ENCODE measurements at regions not wholly inside any gene's neighbourhood (a gene's known extent, or its start where the extent isn't known, plus 50 kb on each side); places are given as distances from the start of the nearest gene placed in this dataset.
"Not testable (repeated sequence)": the region's sequence is repeated elsewhere in the genome, so short reads cannot be mapped to it uniquely, and the experiment has no call there.

- peak; percentile 15 for DNase-seq (ENCODE audit: low spot score)
These were observed 127.4 kb upstream of the ANO5 start for GRCh38 chr11:22065472-22065871.

DNA sequence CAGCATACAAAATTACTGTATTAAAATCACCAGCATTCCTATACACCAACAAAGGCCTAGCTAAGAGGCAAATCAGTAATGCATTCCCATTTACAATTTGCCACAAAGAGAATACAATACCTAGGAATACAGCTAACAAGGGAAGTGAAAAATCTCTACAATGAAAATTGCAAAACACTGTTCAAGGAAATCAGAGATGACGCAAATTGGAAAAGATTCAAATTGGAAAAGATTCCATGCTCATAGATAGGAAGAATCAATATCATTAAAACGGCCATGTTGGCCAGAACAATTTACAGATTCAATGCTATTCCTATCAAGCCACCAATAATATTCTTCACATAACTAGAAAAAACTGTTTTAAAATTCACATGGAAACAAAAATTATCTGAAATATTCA lies 123.0 kb upstream of the ANO5 start:
- DNase-seq (ENCODE audit: low spot score): no peak

GRCh38 chr11:22076271-22076930 lies 116.5 kb upstream of the ANO5 start:
- DNase-seq (ENCODE audit: low spot score): no peak

GRCh38 chr11:22078063-22078462 lies 114.8 kb upstream of the ANO5 start:
- no peak for DNase-seq (ENCODE audit: low spot score)

DNA sequence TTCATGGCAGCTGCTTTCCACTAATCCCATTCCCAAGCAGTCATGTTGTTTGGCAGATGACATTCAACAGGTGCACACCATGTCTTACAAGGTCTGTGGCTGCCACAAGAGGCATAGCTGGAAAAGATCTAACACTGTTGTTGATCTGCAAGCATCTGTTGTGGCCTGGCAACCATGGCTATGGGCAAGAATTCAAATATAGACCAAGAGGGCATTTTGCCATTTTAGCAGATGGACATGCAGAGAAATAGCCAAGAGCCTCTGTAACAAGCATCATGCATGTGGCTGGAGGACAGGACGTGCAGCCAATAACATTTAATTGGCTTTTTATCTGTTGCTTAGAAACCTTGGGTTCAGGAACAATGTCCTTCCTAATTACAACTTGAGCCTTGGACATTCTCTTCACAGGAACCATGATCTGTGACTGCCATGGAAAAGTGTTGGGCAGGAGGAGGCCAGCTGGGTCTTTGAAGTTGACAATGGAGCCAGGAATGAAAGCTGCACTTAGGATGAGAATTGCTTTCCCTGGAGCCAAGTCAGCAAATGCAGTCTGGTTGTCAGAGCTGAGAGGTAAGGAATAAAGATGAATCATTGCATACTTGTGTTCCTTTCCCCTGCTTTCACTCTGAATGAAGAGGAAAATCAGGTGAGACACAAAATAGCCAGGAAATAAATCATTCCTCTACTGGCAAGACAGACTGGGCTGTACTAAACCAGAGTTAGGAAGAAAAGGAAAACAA lies 113.6 kb upstream of the ANO5 start:
- DNase-seq (ENCODE audit: low spot score): no peak

DNA sequence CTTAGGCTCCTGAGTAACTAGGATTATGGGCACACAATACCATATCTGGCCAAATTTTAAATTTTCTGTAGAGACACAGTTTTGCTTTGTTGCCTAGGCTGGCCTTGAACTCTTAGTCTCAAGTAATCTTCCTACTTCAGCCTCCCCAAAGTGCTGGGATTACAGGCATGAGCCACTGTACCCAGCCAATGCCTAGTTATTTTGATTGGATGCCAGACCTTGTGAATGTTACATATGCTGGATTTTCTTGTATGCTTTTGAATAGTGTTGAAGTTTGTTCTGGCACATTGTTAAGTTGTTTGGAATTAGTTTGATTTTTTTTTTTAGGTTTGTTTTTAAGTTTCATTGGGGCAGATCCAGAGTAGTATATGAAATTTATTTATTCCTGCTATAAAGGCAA lies 110.7 kb upstream of the ANO5 start:
- no peak for DNase-seq (ENCODE audit: low spot score)

GRCh38 chr11:22082788-22083187 lies 110.1 kb upstream of the ANO5 start:
- no peak for DNase-seq (ENCODE audit: low spot score)

DNA sequence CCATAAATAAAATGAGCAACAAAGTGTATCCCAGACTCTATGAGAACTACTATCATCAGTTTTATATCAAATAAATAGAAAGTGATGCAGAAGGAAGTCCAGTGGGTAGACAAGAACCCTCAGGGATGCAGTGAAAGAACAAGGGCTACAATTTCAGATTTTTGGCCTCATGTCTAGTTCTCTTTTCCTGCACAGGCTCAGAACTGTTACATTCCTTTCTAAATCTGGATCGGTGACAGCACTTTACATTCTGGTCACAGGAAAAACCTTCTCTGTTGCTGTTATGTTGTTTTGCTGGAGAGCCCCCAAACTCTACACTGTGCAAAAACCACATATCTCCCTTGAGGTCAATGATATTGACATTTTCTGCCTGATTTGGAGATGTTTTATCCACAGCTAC lies 108.8 kb upstream of the ANO5 start:
- DNase-seq (ENCODE audit: low spot score): no peak

GRCh38 chr11:22084564-22084963 lies 108.3 kb upstream of the ANO5 start:
- no peak for DNase-seq (ENCODE audit: low spot score)

GRCh38 chr11:22089609-22090008 lies 103.3 kb upstream of the ANO5 start:
- DNase-seq (ENCODE audit: low spot score): no peak

DNA sequence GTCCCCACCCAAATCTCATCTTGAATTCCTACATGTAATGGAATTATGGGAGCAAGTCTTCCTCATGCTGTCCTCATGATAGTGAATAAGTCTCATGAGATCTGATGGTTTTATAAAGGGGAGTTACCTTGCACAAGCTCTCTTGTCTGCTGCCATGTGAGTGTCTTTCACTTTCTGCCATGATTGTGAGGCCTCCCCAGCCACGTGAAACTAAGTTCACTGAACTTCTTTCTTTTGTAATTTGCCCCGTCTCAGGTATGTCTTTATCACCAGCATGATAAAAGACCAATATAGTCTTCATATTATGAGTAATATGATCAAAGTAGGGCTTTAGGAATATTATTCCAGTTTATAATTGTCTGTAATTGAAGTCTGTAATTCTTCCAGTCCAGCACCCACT lies 86.3 kb upstream of the ANO5 start:
- DNase-seq (ENCODE audit: low spot score): no peak

- no peak for DNase-seq (ENCODE audit: low spot score)
These were observed 77.3 kb upstream of the ANO5 start for GRCh38 chr11:22115470-22116029.

DNA sequence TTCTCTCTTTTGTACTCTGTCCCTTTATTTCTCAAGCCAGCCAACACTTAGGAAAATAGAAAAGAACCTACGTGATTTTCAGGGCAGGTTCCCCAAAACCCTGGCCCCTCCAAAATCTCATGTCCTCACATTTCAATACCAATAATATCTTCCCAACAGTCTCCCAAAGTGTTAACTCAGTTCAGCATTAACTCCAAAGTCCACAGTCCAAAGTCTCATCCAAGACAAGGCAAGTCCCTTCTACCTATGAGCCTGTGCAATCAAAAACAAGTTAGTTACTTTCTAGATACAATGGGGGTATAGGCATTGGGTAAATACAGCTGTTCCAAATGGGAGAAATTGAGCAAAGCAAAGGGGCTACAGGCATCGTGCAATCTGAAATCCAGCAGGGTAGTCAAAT lies 64.9 kb upstream of the ANO5 start:
- DNase-seq (ENCODE audit: low spot score): not testable (repeated sequence)

DNA sequence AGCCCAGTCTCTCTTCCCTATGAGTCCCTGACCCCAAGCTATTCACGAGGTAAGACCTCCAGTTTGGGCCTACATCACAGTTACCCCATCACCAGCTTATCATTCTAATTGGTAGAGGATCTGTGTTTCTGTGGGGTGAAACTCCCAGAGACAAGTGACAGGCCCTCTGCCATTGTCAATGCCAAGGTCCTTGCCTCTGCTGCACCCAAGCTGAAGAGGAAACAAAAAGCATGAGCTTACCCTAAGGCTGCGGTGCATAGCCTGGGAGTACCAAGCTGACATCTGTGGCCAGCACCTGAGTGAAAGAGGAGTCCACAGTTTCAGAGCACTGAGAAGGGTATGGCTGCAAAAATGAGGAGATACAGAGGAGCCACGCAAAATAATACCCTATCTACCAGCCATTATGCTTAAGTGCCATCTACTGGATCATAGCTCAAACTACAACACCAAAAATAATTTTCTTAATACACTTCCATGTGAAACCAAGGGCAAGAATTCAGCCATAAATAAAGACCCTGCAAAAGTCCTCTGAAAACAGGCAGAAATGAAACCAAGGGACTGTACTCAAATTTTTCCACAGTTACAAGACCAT lies 62.3 kb upstream of the ANO5 start:
- DNase-seq (ENCODE audit: low spot score): peak; percentile 34

DNA sequence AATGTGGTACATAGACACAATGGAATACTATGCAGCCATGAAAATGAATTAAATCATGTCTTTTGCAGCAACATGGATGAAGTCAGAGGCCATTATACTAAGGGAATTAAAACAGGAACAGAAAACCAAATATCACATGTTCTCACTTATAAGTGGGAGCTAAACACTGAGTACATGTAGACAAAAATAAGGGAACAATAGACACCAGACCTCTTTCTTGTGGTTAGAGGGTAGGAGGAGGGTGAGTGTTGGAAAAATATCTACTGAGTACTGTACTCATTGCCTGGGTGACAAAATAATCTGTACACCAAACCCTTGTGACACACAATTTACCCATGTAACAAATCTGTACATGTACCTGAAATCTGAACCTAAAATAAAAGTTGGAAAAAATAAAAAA lies 59.1 kb upstream of the ANO5 start:
- no peak for DNase-seq (ENCODE audit: low spot score)

GRCh38 chr11:22138264-22138663 lies 54.6 kb upstream of the ANO5 start:
- no peak for DNase-seq (ENCODE audit: low spot score)
